ENCODE measurements at regions not wholly inside any gene's neighbourhood (a gene's known extent, or its start where the extent isn't known, plus 50 kb on each side); places are given as distances from the start of the nearest gene placed in this dataset.
"Not testable (repeated sequence)": the region's sequence is repeated elsewhere in the genome, so short reads cannot be mapped to it uniquely, and the experiment has no call there.

- DNase-seq = no peak
Observed at GRCh38 chr2:82256983-82257632, 1952.6 kb upstream of the LRRTM1 start.

GRCh38 chr2:82256288-82256687 is 1951.7 kb upstream of the LRRTM1 start:
- DNase-seq = no peak

GRCh38 chr2:82254728-82255127 is 1950.2 kb upstream of the LRRTM1 start:
- DNase-seq = no peak

- DNase-seq = no peak
Observed at GRCh38 chr2:82246220-82246775, 1941.7 kb upstream of the LRRTM1 start.

- DNase-seq = no peak
Observed at GRCh38 chr2:82239176-82239575, 1934.6 kb upstream of the LRRTM1 start.

GRCh38 chr2:82237994-82238662 is 1933.6 kb upstream of the LRRTM1 start:
- no peak for DNase-seq

GRCh38 chr2:82234283-82234874 is 1929.8 kb upstream of the LRRTM1 start:
- no peak for DNase-seq

GRCh38 chr2:82233806-82234205 is 1929.3 kb upstream of the LRRTM1 start:
- DNase-seq = no peak

GRCh38 chr2:82230406-82230805 is 1925.9 kb upstream of the LRRTM1 start:
- DNase-seq = no peak

- no peak for DNase-seq
Observed at GRCh38 chr2:82226441-82226840, 1921.9 kb upstream of the LRRTM1 start.

GRCh38 chr2:82224301-82224940 is 1919.9 kb upstream of the LRRTM1 start:
- DNase-seq = no peak

- no peak for DNase-seq
Observed at GRCh38 chr2:82215212-82215611, 1910.7 kb upstream of the LRRTM1 start.

GRCh38 chr2:82199493-82199852 is 1894.9 kb upstream of the LRRTM1 start:
- no peak for DNase-seq

- DNase-seq = no peak
Observed at GRCh38 chr2:82198809-82199492, 1894.4 kb upstream of the LRRTM1 start.

- DNase-seq = no peak
Observed at GRCh38 chr2:82182270-82182669, 1877.7 kb upstream of the LRRTM1 start.

GRCh38 chr2:82175210-82175609 is 1870.7 kb upstream of the LRRTM1 start:
- DNase-seq = not testable (repeated sequence)

GRCh38 chr2:82172483-82172882 is 1867.9 kb upstream of the LRRTM1 start:
- no peak for DNase-seq

- DNase-seq = no peak
Observed at GRCh38 chr2:82169379-82169778, 1864.8 kb upstream of the LRRTM1 start.

GRCh38 chr2:82165377-82165776 is 1860.8 kb upstream of the LRRTM1 start:
- DNase-seq = no peak

- DNase-seq = no peak
Observed at GRCh38 chr2:82158150-82158549, 1853.6 kb upstream of the LRRTM1 start.

GRCh38 chr2:82155469-82155868 is 1850.9 kb upstream of the LRRTM1 start:
- no peak for DNase-seq

- no peak for DNase-seq
Observed at GRCh38 chr2:82143343-82143742, 1838.8 kb upstream of the LRRTM1 start.

- no peak for DNase-seq
Observed at GRCh38 chr2:82139979-82140611, 1835.5 kb upstream of the LRRTM1 start.
